ENCODE measurements at regions not wholly inside any gene's neighbourhood (a gene's known extent, or its start where the extent isn't known, plus 50 kb on each side); places are given as distances from the start of the nearest gene placed in this dataset.

DNA sequence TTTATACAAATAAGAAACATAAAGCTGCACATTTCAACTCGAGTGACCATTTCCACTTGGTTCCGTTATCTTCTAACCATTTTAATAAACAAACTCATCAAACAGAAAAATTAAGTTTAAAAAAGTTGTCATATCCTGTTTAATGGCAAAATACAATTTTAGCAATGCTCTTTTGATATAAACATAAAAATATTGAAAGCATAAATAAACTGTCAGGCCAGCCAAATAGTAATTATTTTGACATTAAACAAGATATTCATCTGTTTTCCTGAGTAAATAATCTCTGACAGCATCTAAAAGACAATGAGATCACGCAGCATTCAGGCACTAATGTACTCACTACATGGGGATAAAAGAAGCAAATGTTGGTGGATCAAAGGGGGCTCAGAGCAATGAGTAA is 145.3 kb upstream of the ATP5MC3 start:
- TF ChIP-seq, protein P1, sequence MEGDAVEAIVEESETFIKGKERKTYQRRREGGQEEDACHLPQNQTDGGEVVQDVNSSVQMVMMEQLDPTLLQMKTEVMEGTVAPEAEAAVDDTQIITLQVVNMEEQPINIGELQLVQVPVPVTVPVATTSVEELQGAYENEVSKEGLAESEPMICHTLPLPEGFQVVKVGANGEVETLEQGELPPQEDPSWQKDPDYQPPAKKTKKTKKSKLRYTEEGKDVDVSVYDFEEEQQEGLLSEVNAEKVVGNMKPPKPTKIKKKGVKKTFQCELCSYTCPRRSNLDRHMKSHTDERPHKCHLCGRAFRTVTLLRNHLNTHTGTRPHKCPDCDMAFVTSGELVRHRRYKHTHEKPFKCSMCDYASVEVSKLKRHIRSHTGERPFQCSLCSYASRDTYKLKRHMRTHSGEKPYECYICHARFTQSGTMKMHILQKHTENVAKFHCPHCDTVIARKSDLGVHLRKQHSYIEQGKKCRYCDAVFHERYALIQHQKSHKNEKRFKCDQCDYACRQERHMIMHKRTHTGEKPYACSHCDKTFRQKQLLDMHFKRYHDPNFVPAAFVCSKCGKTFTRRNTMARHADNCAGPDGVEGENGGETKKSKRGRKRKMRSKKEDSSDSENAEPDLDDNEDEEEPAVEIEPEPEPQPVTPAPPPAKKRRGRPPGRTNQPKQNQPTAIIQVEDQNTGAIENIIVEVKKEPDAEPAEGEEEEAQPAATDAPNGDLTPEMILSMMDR (IDR thresholded peaks at IDR 0.05 in 2 of 3, conservative IDR thresholded peaks at IDR 0.05 in 1 of 3; ENCODE audit: borderline replicate concordance in 1 of 3, insufficient read depth in 1 of 3, low read depth in 2 of 3, low read length in 2 of 3) = no peak
- no peak for TF ChIP-seq POLR2A (IDR thresholded peaks at IDR 0.05; ENCODE audit: borderline replicate concordance, extremely low read depth, insufficient read depth, insufficient read length)
